ENCODE measurements at regions not wholly inside any gene's neighbourhood (a gene's known extent, or its start where the extent isn't known, plus 50 kb on each side); places are given as distances from the start of the nearest gene placed in this dataset.

DNA sequence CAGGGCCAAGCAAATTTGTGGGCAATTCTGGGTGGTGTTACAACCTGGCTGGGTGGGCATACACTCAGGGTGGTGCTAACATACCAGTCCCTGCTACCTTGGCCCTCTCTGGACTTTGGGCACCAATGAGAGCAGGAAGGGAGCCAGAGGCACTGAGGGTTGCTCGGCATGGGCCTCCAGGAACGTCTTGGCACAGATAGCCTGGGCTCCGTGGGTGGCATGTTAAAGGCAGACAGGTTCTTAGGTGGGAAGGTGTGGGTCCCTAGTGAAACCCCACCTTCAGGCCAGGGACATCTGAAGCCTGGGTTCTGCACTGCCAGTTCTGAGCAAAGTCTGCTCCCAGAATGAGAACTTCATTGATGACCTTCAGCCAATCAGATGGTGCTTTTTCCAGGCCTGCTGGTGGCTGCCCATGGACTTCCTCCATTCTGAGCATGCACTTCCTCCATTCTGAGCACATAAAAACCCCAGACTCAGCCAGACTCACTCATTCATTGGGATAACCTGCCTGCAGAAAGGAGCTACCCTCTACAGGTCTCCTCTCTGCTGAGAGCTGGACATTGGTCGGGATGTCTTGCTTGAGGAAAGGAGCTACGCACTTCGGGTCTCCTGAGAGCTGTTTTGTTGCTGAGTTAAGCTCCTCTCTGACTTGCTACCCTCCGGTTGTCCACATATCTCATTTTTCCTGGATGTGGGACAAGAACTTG is 2567.1 kb downstream of the PCDH9 start:
- Histone ChIP-seq H3K9ac (ENCODE audit: low read length) (no peak overlapping the region), H3K27ac (ENCODE audit: low read depth, low read length) (no peak overlapping the region), H3K4me1 (ENCODE audit: control insufficient read depth in 1 of 2, insufficient read depth in 2 of 2, low read length in 2 of 2) (no peaks in the 10 kb centered on the region), H4K20me1 (ENCODE audit: insufficient read depth) (no peaks in the 10 kb centered on the region), H3K4me3 (replicated peaks in 1 of 2; ENCODE audit: low read depth in 1 of 2, low read length in 2 of 2) (no peak overlapping the region), H3K79me2 (ENCODE audit: insufficient read depth, low read length) (no peaks in the 10 kb centered on the region), H2AFZ (ENCODE audit: low read depth, low read length, poor library complexity, severe bottlenecking) (no peak overlapping the region), H3K27me3 (ENCODE audit: insufficient read depth, low read length) (no peaks in the 10 kb centered on the region), H3K36me3 (ENCODE audit: control insufficient read depth in 1 of 2, insufficient read depth in 2 of 2, low read length in 2 of 2) (no peaks in the 10 kb centered on the region), H3K4me2 (ENCODE audit: low read length) (no peak overlapping the region), H3K9me2 (ENCODE audit: insufficient read depth) (no peaks in the 10 kb centered on the region), H3K9me3 (ENCODE audit: control insufficient read depth in 1 of 2, insufficient read depth in 1 of 2, low read depth in 1 of 2, low read length in 2 of 2) (no peaks in the 10 kb centered on the region)
- ChIA-PET RAD21 (ENCODE audit: low non-redundant PET in 1 of 2, low total read pairs in 2 of 2, uncharacterized antibody in 2 of 2, unreplicated experiment in 2 of 2) (no interaction called here), POLR2A (no interaction called here), CTCF (no interaction called here)
- ATAC-seq (no peak), DNase-seq (ENCODE audit: low read depth, low spot score) (no peak)
- BruUV-seq (replicated peaks), result no TSS peak
- intact Hi-C loops (cut with micrococcal nuclease), result no loop called here
- TF ChIP-seq YY1 (IDR thresholded peaks at IDR 0.05; ENCODE audit: extremely low read depth, insufficient replicate concordance, low read depth, low read length) (no peak), ELF1 (IDR thresholded peaks at IDR 0.05; ENCODE audit: borderline replicate concordance, low read depth) (no peak), POLR2A (IDR thresholded peaks at IDR 0.05; ENCODE audit: borderline replicate concordance, extremely low read depth, insufficient read depth, insufficient read length) (no peak), CBX3 (IDR thresholded peaks at IDR 0.05; ENCODE audit: low read depth) (no peak), EZH2phosphoT487 (IDR thresholded peaks at IDR 0.05; ENCODE audit: borderline replicate concordance) (no peak), SP1 (IDR thresholded peaks at IDR 0.05; ENCODE audit: low read depth) (no peak), EZH2 (IDR thresholded peaks at IDR 0.05) (no peak), CEBPB (IDR thresholded peaks at IDR 0.05; ENCODE audit: low read depth) (no peak), EGR1 (IDR thresholded peaks at IDR 0.05; ENCODE audit: low read depth) (no peak), ZNF274 (IDR thresholded peaks at IDR 0.05; ENCODE audit: low read depth, low read length) (no peak), ZFX (IDR thresholded peaks at IDR 0.05) (no peak), FOSL1 (IDR thresholded peaks at IDR 0.05; ENCODE audit: low read depth) (no peak)
- TF ChIP-seq, protein P1, sequence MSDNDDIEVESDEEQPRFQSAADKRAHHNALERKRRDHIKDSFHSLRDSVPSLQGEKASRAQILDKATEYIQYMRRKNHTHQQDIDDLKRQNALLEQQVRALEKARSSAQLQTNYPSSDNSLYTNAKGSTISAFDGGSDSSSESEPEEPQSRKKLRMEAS (IDR thresholded peaks at IDR 0.05), result no peak
- TF ChIP-seq, protein P2, sequence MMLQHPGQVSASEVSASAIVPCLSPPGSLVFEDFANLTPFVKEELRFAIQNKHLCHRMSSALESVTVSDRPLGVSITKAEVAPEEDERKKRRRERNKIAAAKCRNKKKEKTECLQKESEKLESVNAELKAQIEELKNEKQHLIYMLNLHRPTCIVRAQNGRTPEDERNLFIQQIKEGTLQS (IDR thresholded peaks at IDR 0.05), result no peak
- TF ChIP-seq, protein P3, sequence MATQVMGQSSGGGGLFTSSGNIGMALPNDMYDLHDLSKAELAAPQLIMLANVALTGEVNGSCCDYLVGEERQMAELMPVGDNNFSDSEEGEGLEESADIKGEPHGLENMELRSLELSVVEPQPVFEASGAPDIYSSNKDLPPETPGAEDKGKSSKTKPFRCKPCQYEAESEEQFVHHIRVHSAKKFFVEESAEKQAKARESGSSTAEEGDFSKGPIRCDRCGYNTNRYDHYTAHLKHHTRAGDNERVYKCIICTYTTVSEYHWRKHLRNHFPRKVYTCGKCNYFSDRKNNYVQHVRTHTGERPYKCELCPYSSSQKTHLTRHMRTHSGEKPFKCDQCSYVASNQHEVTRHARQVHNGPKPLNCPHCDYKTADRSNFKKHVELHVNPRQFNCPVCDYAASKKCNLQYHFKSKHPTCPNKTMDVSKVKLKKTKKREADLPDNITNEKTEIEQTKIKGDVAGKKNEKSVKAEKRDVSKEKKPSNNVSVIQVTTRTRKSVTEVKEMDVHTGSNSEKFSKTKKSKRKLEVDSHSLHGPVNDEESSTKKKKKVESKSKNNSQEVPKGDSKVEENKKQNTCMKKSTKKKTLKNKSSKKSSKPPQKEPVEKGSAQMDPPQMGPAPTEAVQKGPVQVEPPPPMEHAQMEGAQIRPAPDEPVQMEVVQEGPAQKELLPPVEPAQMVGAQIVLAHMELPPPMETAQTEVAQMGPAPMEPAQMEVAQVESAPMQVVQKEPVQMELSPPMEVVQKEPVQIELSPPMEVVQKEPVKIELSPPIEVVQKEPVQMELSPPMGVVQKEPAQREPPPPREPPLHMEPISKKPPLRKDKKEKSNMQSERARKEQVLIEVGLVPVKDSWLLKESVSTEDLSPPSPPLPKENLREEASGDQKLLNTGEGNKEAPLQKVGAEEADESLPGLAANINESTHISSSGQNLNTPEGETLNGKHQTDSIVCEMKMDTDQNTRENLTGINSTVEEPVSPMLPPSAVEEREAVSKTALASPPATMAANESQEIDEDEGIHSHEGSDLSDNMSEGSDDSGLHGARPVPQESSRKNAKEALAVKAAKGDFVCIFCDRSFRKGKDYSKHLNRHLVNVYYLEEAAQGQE (IDR thresholded peaks at IDR 0.05; ENCODE audit: low read depth), result no peak

Data from HCT116 (cell line).